ENCODE measurements at regions not wholly inside any gene's neighbourhood (a gene's known extent, or its start where the extent isn't known, plus 50 kb on each side); places are given as distances from the start of the nearest gene placed in this dataset.
A peak's percentile ranks its signal among the peaks of the same experiment; 100 is the strongest.
"Not testable (repeated sequence)": the region's sequence is repeated elsewhere in the genome, so short reads cannot be mapped to it uniquely, and the experiment has no call there.

DNA sequence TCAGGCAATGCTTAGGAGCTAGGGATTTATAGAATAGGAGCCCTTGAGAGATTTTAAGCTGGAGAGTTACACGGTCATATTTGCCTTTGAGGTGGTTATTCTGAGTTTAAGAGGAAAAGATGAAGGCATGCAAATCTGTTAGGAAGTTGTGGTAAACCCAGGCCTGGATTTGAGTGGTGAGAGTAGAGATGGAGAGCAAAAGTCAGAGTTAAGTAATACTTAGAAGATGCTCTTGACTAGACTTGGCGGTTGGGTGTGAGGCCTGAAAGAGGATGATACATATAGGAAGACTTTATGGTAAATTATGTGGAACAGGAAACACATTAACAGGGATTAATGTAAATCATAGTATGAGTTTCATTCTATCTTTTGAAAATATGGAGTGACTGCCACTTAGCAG is 136.0 kb upstream of the ARX start:
- no peak for FAIRE-seq

DNA sequence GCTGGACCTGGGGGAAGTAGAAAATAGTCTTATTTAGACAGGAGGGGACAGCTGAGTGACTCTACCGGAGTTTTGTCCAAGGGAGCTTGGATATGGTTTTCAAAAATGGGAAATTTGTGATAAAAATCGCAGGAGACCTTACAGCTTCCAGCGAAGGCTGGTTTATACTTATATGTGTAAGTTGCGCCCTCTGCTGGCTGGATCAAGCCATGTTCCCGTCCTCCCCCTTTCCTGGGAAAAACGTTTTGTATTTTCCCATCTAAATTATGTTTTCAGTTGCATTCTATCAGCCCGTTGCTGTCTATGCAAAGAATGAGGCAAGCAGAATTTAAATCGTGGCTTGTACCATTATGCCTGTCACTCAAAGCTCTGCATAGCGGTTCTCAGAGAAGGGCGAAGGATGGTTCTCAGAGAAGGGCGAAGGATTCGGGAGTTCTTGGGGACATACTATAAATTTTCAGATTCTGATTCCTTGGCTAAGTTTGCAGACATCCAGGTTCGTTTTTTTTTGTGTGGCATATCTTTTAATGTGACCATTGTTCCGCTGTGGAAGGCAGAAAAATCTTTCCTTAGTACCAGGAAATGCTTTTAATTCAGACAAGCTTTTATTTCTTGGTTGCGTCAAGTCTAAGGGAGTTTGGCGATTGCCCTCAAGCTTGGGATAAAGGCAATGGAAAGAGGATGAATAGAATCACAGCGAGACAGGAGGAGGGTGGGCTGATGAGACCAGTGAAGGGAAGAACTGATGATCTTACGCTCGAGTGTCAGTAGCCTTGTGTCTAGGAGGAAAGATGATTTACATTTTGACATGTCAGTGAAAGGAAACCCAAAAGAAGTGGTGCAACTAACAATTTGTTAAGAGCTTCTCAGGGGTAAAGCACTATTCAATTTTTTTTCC is 128.5 kb upstream of the ARX start:
- FAIRE-seq (peak; percentile 94), DNase-seq (ENCODE audit: insufficient read length, low spot score) (no peak)

More for the DNA sequence above, 136.0 kb upstream of the ARX start:
- DNase-seq (ENCODE audit: insufficient read length, low spot score): no peak

DNA sequence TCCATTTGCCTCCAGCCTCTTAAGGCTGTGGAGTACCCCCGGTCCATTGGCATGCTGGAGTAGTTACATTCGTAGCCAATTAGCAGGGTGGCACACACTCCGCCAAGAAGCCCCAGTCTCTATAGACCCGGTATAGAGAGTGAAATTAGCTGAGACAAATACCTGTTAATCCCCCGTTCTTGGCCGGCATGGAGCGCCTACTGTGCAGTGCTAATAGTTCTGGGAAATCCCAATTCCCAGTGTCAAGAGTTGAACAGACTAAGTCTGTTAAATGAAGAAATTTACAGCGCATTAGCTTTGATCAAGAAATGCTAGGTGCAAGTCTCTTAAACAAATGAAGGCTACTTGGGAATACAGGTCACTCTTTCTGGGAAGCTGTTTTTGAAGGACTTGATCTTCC is 127.8 kb upstream of the ARX start:
- no peak for FAIRE-seq
- no peak for DNase-seq (ENCODE audit: insufficient read length, low spot score)

DNA sequence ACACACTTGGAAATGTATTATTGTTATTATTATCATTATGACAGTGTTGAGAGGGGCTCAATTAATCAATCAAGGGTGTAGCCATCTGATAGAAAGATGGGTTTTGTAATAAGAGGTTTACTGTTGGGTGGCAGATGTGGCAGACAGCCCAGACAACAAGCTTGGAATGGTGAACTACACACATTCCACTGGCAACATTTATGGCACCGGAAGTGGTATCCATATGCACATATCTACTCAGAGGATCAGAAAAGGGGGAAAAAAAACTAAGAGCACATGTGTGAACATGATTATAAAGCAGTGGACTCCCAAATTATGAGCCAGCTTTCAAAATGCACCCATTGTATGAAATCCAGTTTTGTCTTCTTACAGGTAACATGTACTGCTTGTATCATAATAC is 125.9 kb upstream of the ARX start:
- FAIRE-seq (no peak), DNase-seq (ENCODE audit: insufficient read length, low spot score) (no peak)

DNA sequence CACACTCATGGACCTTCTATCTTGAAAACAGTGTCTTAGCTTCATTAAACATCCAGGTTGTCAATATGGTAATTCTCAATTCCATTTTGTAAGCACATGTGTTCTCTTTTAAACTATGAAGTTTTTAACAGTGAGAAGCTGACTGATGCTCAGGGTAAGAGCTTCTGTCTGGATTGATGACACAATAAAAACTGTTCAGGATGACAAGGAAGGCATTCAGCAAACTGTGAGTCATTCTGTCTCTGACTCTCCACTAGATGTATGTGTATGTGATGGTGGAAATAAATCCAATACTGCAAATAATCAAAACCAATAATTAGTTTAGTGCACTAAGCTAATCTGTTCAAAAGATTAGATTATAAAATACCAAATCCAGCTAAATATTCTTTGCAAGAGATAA is 115.3 kb upstream of the ARX start:
- DNase-seq (ENCODE audit: insufficient read length, low spot score): no peak

DNA sequence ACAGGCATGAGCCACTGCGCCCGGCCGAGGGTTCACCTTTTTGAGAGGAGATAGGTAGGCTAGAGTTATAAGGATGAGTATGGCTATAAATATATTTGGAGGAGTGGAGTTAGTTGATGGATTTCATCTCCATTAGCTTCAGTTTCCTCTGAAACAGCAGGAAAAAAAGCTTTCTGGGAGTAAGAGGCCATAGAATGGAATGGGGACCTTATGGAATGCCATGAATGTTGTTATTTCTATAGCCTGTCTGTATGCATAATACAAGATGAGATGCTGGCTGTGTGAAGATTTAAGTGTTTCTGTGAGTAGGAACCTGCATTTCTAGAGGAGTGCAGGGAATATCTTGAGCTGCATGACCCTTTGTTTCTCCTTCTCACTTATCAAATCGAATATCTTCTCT is 114.9 kb upstream of the ARX start:
- DNase-seq (ENCODE audit: insufficient read length, low spot score) (no peak), FAIRE-seq (no peak)

More for the DNA sequence above, 115.3 kb upstream of the ARX start:
- FAIRE-seq: no peak

DNA sequence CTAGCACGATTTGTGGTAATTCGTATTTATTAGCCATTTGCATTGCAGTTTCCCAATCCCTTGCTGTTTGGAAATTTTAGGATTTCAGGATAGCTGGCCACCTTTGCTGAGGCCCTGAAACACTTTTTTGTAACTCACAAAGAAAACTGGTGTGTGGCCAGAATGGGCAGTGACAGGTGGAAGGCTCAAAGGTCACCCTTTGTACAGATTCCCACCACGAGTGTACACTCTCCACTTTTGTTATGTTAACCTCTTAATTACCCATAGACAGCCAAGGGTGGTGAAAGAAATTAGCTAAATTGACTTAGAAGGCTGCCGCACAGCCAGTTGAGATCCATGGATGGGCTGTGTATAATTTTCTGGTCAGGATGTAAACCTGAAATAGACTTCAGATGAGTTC is 109.7 kb upstream of the ARX start:
- DNase-seq (ENCODE audit: insufficient read length, low spot score) (no peak), FAIRE-seq (no peak)

DNA sequence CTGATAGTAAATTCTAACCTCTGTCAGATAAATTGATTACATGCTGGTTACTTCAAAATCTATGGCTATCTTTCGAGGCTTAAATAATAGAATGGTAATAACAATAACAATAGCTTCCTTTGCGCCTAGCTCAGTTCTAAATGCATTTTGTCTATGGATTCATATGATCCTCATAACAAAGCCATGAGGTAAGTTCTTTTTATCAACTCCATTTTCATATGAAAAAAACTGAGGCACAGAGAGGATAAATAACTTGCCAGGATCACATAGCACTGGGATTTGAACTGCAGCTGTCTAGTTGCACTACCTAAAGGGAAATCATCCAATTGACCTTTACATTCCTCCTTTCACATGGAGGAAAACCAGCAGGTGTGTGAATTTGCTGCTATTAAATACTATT is 108.6 kb upstream of the ARX start:
- no peak for DNase-seq (ENCODE audit: insufficient read length, low spot score)
- FAIRE-seq: no peak

DNA sequence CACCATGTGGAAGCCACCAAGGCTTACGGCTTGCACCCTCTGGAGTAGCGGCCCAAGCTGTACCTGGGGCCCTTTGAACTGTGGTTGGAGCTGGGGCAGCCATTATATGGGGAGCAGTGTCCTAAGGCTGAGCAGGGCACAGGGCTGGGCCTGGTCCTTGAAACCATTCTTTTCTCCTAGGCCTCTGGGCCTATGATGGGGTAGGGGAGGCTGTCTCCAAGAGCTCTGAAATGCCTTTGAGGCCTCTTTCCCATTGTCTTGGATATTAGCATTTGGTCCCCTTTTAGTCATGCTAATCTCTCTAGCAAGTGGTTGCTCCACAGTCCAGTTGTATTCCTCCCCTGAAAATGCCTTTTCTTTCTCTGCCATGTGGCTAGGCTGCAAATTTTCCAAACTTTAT is 96.4 kb upstream of the ARX start:
- no peak for FAIRE-seq
- no peak for DNase-seq (ENCODE audit: insufficient read length, low spot score)

DNA sequence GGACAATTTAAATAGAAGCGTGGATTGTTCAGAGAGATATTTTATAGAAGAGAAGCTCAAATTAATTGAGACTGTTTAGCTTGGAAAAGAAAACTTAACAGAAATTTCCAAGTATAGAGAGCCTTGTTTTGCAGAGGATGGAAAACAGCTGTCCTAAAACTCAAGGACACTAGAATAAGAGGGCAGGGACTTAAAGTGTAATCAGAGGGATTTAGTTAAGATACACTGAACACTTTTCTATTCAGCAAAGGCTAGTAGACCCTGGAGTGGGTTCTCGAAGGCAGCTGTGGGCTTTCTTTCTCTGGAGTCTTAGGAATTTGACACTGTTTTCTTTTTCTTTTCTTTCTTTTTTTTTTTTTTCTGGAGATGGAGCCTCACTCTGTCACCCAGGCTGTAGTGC is 92.7 kb upstream of the ARX start:
- DNase-seq (ENCODE audit: insufficient read length, low spot score) (no peak), FAIRE-seq (no peak)

DNA sequence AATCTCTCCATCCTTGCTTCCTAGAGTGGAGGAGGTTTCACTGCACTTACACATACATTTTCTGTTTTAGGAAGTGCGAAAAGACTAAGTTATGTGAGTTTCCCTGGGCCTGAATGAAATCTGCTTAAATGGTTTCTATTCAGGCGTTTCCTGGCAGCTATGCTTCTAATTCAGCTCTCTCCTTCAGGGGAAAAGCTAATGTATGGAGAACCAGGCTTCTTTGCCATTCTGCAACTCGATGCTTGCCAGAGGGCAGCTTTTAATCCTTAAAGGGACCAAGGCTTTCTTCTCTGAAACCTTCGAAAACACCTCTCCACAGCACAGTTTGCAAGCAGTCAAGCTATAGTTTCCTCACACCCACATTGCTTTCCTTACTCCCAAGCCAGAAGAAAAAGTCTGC is 89.5 kb upstream of the ARX start:
- FAIRE-seq: no peak
- no peak for DNase-seq (ENCODE audit: insufficient read length, low spot score)

DNA sequence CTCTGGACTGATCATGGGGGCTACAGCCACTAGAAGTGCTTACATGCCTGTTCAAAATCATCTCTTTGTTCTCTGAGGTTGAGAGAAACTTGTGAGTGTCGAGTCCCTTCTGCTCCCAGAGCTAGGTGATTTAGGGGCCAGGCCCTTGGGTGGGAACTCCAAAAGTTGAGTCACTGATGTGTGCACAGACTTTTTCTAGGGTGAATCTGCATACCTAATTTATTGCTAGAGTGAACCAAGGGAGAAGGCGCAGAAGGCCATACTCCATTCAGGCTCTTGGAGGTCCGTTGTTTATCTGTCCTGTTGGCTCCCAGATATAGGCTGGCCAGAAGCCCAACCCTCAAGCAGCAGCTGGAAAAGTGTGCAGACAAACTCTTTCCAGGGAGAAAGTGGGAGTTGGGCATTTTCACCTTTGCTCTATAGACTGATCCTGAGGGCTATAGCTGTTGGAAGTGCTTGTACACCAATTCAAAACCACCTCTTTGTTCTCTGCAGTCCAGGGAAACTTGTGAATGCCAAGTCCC is 80.8 kb upstream of the ARX start:
- no peak for FAIRE-seq
- no peak for DNase-seq (ENCODE audit: insufficient read length, low spot score)

DNA sequence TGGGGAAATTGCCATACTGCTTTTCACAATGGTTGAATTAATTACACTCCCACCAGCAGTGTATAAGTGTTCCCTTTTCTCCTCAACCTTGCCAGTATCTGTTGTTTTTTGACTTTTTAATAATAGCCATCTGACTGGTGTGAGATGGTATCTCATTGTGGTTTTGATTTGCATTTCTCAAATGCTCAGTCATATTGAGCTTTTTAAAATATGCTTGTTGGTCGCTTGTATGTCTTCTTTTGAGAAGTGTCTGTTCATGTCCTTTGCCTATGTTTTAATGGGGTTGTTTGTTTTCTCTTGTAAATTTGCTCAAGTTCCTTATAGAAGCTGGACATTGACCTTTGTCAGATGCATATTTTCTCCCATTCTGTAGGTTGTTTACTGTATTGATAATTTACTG is 75.4 kb upstream of the ARX start:
- FAIRE-seq; DNase-seq (ENCODE audit: insufficient read length, low spot score): not testable (repeated sequence)

DNA sequence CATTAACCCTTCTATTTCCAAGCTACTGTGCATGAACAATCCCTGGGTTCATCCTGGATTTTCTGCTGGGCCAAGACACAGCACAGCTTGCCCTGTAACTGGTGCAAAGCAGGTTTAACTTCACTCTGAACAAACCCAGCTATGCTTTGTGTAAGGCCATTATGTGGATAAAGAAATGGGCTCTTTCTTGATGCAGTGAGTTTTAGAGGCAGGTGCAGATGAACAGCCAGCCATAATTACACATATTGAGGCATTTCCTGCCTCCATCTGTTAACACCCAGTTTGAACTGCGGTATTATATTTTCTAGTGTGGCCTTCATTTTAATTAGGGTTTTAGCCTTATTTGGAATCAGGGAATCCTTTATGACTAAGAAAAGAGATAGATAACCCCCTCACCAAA is 68.7 kb upstream of the ARX start:
- FAIRE-seq (no peak), DNase-seq (ENCODE audit: insufficient read length, low spot score) (no peak)

DNA sequence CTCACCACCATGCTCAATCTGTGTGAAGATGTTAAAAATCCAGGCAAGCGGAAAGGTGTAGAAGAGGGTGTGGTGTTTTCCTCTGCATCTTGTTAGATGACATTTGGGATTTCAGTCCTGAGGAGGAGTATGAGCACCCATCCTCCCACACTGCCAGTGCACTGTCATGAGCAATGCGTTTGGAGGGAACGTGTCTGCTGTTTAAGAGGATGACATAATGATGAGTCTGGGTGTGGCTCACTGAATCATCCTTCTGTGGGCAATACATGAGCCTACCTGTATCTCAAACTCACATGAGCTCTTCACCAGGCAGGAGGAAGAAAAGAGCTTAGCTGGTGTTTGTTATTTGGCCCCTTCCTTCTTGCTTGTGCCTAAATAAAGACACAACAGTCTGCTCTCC is 67.9 kb upstream of the ARX start:
- FAIRE-seq (peak; percentile 11), DNase-seq (ENCODE audit: insufficient read length, low spot score) (no peak)

DNA sequence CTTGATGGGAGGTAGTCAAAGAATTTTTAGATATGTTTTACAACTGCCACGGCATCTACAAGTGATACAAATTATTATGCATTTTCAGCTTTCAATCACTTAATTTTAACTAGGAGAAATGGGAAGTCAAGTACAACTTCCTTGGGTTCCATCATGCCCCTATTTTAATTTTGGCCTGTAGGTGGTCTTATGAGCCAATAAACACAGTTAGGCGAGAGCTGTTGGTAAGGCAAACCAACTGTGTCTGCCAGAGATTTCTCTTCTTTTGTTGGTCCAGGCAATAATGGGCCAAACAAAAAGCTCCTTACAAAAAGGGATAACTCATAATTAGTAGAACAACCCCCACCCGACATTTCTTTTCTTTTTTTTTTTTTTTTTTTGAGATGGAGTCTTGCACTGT is 63.3 kb upstream of the ARX start:
- FAIRE-seq (no peak), DNase-seq (ENCODE audit: insufficient read length, low spot score) (no peak)

DNA sequence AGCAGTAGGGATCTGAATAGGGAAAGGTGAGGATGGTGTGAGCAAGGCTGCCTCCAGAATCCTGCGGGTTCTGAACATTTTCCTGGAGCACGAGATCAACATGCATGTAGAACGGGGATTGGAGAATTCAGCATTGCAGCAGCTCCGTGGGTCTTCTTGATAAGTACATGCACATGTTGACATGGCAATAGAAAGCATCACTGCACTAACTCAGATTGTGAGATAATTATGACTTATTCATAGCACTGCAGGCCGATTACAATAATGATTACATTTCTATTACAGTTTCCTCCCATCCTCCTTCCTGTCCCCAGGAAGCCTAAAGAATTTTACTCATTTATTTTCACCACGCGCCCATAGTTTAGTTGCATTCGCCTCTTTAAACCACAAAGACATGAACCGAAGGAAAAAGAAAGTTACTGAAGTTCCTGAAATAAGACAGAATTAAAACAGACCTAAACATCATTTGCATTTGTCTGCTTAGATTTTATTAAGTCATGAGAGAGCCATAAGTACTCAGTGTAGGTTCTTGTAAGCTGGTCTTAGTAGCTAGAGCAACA is 61.3 kb upstream of the ARX start:
- DNase-seq (ENCODE audit: insufficient read length, low spot score) (no peak), FAIRE-seq (no peak)

DNA sequence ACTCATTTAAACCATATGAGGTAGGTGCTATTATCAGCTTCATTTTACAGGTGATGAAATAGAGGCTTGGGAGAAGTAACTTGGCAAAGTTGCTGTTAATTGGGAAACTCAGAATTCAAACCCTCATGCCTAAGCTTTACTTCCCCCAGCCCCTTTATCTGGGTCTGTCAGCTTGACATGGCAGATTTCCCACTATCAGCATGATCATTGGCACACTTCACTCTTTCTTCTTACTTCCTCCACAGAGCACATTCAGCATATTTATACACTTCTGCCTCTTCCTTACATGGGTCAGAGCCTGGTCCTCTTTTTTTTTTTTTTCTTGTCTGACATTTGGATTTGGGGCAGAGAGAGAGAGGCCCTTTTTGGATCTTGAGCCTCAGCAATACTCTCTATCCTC is 56.5 kb upstream of the ARX start:
- FAIRE-seq: no peak

DNA sequence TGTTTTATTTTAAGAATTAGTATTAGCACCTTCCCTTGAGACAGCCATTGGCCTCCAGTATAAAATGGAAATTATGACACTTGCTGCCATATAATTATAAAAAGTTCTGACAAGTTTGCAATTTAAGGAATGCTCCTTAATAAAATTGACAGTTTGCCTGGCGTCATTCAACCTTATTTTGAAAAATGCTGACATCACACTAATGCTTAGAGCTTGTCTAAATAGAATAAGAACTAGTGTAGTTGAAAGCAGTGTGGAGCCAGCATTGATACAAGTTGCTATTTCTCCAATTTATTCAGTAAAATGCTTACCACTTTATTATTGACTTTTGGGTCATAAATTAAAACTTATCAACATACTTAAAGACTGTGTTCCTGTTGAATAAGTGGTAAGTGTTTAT is 54.3 kb upstream of the ARX start:
- DNase-seq (ENCODE audit: insufficient read length, low spot score) (no peak), FAIRE-seq (no peak)

More for the DNA sequence above, 56.5 kb upstream of the ARX start:
- DNase-seq (ENCODE audit: insufficient read length, low spot score): no peak

DNA sequence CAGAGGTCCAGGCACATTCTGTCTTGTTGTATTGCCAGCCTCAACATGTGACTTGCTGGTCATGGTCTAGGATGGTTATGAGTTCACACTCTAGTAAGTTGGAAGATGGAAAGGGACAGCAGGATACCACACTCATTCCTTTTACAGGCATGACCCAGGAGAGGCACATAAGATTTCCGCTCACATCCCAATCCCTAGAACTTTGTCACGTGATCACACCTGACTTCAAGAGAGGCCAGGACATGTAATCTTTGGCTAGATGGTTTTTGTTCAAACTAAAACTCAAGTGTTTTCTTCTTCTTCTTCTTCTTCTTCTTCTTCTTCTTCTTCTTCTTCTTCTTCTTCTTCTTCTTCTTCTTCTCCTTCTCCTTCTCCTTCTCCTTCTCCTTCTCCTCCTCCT is 53.4 kb upstream of the ARX start:
- FAIRE-seq (no peak), DNase-seq (ENCODE audit: insufficient read length, low spot score) (no peak)

DNA sequence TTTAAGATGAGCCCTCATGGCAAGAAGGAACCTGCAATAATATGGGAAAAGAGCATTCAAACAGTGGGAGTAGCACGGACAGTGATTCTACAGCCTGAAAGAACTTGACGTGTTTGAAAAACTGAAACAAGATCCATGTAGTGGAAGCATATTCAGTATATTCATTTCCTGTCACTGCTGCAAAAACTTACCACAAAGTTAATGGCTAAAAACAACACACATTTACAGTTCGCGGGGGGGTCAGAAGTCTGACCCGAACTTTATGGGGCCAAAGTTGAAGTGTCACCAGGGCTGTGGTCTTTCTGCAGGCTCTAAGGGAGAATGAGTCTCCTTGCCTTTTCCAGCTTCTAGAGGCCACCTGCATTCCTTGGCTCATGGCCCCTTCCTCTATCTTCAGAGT is 52.6 kb upstream of the ARX start:
- FAIRE-seq (peak; percentile 35), DNase-seq (ENCODE audit: insufficient read length, low spot score) (no peak)
